Activated CD8-positive, alpha-beta memory T cell treated with anti-CD3 and anti-CD28 coated beads for 4 hours (primary cell): ENCODE measurements at regions not wholly inside any gene's neighbourhood (a gene's known extent, or its start where the extent isn't known, plus 50 kb on each side); places are given as distances from the start of the nearest gene placed in this dataset.

Source experiments
- DNase-seq, 2 donors: peaks; one replicate each; pipeline ENCODE4 v3.0.0-alpha.2; 2020; ENCODE audit warnings: low read depth in 2 of 2

DNA sequence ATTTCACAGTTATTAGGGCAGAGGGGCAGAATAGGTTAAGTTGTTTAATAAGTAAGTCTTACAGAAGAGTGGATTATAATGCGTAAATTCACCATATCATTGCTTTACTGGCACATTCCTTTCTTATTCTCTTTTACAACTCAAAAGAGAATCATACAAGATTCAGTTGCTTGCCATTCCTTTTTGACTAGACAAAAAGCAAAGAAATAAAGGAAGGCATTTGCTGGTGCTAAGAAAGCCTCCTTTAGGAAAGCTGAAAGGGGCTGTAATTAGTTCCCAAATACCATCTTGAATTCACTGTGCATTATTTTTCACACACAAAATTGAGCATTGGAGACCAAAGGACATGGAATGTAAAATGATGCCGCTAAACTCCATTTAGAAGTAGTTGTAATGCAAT, 499.3 kb downstream of the NXPH1 start:
- DNase-seq, result no peak

DNA sequence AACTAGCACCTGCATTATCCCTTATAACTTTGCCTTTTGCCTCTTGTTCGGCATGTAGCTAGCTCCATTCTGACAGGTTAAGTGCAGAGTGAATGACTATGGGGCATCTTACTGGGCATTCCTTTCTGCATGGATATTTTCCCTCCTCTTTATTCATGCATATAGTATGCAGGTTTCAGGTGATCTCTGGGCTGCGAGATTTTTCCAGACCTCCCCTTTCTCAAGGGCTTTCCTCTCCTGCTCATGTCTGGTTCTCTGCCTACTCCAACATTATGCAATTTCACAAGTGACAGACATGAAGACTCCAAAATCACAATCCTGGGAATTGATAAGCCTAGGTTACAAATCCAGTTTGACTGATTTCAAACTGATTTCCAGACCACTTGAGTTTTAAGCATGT, 503.8 kb downstream of the NXPH1 start:
- no peak for DNase-seq

DNA sequence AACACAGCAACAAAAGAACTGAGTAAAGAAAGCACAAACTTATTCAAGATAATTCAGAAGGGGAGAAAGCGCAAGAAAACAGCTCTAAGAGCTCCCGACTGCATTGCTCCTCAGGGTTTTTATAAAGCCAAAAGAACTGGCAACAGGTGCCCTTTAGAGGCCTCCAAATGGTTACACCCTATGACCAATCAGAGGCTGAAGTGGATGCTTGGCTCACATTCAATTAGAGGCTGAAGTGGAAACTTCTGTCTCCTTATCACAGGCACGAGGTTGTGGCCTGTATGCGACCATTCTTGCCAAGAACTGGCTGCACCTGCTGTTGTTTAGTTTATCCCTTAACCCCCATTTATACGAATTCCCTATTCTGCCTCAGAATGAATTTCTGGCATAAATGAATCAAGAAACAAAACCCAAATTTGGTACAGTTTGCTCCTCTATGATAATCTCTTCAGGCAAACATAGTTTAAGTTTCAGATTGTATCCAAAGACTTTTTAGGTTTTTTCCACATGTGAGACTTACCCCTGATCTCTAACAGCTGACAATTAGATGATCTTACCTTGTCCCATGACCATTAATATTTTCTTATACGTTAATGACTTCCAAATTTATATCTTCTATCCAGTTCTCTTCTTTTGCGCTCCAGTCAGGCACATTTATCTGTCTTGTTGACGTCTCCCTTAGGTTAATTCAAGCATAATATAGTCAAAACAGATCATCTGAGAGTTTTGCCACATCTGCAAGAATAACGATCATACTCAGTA, 504.8 kb downstream of the NXPH1 start:
- no peak for DNase-seq

GRCh38 chr7:8939446-8939845, 506.0 kb downstream of the NXPH1 start:
- no peak for DNase-seq

- DNase-seq, result no peak
Observed at GRCh38 chr7:8963722-8964121, 530.3 kb downstream of the NXPH1 start.

DNA sequence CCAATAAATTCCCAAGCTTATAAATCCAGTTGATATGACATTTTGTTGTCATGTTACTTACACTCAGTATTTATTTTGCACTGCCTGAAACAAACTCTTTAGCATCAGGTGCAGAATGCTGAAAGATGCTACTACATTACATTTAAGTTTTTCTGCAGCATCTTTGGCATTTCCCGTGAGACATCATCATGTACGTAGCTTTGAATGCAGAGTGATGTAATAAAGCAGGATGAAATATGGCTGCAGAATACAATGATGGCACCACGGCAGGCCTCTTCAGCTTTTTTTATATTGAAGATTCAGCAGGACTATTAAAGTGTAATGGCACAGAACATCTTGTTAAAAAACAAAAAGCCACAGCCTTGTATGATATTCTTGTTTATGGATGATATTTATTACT, 531.8 kb downstream of the NXPH1 start:
- no peak for DNase-seq

DNA sequence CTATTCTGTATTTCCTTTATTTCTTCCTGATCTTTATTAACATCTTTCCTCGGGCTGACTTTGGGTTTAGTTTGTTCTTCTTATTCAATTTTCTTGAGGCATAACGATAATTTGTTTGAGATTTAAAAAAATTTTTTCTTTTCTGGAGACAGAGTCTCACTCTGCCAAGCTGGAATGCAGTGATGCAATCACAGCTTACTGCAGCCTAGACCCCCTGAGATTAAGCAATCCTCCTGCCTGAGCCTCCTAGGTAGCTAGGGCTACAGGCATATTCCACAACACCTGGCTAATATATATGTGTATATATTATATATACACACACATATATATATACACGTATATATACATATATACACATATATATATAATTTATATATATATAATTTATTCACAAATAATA, 540.2 kb downstream of the NXPH1 start:
- DNase-seq, result no peak

GRCh38 chr7:8975681-8976080, 542.3 kb downstream of the NXPH1 start:
- no peak for DNase-seq

DNA sequence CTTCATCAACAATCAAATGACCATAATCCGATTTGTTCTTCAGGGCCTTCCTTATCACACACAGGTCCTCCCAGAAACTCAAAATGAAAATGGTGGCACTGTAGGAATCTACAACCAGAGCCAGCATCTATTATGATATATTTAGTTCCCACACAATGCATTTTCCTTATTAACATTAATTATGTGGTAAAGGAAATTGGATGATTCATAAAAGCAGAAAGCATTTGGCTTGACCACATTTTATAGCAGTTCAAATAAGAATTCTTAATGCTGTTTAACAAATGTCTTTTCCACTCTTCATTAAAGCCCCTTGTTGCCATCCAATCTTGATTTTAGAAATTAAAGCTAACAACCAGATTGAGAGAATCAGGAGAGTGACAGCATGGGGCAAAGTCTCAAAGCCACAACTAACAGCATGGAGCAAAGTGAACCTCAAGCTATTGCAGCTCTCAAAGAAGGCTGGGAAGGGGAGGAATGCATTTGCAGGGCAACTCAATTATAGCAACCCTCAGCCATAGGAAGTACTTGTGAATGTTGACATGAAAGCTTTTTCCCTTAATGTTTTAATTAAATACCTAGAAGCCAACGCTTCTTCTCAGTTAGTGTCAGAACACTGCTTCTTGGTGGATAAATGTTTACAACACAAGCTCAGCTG, 549.1 kb downstream of the NXPH1 start:
- DNase-seq, result no peak

- DNase-seq, result no peak
Observed at GRCh38 chr7:8985255-8985654, 551.8 kb downstream of the NXPH1 start.

DNA sequence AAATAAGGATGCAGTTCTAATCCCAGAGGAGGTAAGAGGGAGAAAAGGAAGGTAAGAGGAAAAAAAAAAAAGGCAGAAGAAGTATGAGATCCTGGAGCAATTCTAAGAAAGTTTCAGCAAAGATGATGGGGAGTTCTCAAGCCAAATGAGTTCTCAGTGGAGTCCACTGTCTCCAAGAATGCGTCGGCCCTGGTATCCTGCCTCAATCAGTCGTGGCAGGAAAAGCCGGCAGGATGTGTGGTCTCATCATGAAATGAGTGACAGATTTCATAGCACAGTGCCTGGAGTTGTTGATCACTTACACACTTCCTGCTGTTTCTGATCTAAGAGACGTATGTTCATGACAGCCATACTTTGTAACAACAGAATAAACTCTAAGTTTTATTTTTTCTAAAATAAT, 554.9 kb downstream of the NXPH1 start:
- no peak for DNase-seq

DNA sequence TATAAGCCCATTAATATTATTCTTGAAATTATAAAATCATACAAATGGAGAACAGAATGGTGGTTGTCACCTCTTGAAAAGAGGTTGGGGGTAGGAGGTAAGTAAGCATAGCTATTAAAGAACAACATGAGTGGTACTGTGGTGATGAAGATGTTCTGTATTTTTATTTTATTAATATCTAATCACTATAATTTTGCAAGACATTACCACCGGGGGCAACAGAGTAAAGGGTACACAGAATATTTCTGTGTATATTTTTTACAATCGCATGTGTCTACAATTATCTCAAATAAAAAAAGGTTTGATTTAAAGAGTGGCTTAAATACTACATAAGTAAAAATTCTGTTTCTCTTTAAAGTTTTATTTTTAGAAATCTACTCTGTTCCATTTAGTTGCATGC, 557.8 kb downstream of the NXPH1 start:
- DNase-seq, result no peak

DNA sequence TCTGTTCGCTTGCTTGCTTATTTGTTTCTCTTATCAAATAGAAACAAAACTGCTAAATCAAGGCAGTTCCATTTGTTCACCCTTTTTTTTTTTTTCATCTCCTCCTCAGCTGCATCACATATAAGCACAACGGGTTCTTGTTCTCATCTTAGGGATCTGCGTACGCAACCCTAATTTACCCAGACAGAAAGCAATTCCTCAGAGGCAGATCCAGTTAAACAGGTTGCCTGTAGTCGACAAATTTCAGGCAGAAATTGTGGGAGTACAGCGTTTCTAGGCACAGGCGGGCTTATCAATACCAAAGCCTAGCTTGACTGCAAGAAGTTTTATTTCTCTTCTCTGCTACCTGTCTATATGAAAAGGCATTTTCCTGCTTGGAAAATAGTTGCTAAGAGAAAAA, 565.4 kb downstream of the NXPH1 start:
- DNase-seq, result no peak

DNA sequence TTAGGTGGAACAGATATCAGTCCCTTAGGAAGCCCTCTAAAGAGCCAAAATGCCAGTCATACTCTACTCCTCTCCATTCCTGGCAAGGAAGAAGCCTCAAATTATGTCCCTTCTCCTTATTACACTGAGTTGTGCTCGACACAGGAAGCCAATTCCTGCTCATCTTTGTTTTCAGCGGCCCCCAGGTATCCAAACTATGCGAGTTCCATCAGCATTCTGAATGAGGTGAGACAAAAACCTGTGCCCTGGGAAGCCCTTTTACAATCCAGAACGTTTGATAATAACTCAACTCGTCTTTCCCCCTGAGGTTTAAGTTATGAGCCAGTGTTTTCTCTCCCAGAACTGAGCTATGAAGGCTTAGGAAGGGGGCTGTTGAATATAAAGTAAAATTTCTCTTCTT, 580.5 kb downstream of the NXPH1 start:
- no peak for DNase-seq

GRCh38 chr7:9017286-9017685, 583.9 kb downstream of the NXPH1 start:
- no peak for DNase-seq

GRCh38 chr7:9022456-9022855, 589.0 kb downstream of the NXPH1 start:
- DNase-seq, result no peak

- no peak for DNase-seq
Observed at GRCh38 chr7:9023675-9024294, 590.4 kb downstream of the NXPH1 start.

- DNase-seq, result no peak
Observed at GRCh38 chr7:9026121-9026520, 592.7 kb downstream of the NXPH1 start.

DNA sequence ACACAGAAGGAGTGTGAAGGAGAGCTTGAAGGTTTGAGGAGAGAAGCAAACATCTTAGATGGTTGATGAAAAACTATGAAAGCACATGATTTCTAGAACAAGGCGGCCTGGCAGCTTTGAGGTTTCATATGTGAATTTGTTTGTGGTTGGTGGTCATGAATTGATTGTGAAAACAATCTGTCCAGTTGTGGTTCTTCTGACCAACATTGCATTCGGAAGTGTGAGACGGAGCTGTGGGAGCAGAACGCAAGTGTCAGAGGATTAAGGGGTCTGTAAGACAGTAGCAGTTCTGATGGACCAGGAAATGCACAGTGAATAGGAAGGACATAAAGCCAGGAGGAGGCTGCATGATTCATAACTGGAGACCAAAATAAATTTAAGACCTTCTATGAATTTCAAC, 594.6 kb downstream of the NXPH1 start:
- no peak for DNase-seq

GRCh38 chr7:9029681-9030530, 596.5 kb downstream of the NXPH1 start:
- DNase-seq, result no peak

DNA sequence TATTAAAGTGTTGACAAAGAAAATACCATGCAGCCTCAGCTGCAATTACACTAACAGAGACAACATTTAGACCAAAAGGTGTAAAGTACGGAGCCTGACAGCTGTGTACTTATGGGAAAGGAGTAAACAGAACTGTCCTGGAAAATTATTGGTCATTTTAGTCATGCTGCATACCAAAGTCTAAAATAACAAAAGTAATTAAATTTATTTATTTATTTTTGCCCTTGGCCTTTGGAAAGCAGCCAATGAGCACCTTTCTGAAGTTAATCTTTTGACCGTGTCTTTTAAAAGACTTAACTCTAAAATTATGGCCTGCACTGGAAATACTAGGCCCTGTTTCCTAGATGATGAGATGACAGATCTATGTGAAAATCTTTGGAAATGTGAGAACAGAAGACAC, 597.6 kb downstream of the NXPH1 start:
- no peak for DNase-seq

DNA sequence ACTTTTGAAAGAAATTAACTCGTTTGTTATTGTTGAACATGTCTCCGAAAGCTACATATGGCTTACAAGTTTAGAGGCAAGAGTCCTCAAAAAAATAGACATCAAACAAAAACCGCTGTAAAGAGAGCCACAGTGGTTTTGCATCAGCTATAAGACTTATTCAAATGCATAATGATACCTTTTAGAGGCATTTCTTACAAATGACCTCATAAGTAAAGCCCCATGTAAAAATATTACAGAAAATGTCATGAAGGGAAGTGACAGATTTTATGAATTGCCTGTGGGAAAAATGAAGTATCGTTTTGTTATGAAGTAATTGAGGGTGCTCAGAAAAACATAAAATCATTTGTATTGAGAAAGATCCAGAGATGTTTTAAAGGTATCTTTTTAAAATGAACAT, 598.0 kb downstream of the NXPH1 start:
- DNase-seq, result no peak
